ENCODE measurements at regions not wholly inside any gene's neighbourhood (a gene's known extent, or its start where the extent isn't known, plus 50 kb on each side); places are given as distances from the start of the nearest gene placed in this dataset.

DNA sequence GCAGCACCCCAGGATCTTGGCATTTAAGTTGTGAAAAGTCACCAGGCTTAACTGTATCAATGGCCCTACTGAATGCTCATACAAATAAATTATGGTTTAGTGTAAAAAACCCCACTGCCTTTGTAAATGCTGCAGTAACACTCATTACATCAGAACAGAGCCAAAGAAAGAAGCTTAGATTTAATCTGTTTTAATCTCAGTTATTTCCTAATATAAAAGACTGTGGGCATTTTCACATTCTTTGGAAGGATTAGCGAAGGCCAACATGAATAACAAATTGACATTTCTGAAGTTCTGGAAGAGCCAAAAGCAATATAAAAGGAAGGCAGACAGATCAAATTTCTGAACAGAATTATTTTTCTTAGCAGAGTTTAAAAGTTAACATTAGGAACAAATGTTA is 140.0 kb upstream of the HCCS start:
- no peak for TF ChIP-seq POLR2AphosphoS5 (IDR thresholded peaks at IDR 0.05; ENCODE audit: low read depth, low read length)
- TF ChIP-seq, protein P1, sequence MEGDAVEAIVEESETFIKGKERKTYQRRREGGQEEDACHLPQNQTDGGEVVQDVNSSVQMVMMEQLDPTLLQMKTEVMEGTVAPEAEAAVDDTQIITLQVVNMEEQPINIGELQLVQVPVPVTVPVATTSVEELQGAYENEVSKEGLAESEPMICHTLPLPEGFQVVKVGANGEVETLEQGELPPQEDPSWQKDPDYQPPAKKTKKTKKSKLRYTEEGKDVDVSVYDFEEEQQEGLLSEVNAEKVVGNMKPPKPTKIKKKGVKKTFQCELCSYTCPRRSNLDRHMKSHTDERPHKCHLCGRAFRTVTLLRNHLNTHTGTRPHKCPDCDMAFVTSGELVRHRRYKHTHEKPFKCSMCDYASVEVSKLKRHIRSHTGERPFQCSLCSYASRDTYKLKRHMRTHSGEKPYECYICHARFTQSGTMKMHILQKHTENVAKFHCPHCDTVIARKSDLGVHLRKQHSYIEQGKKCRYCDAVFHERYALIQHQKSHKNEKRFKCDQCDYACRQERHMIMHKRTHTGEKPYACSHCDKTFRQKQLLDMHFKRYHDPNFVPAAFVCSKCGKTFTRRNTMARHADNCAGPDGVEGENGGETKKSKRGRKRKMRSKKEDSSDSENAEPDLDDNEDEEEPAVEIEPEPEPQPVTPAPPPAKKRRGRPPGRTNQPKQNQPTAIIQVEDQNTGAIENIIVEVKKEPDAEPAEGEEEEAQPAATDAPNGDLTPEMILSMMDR (IDR thresholded peaks at IDR 0.05) = no peak

Measured in Panc1 (cell line).